IPS DF 19.7 (cell line): ENCODE measurements at regions not wholly inside any gene's neighbourhood (a gene's known extent, or its start where the extent isn't known, plus 50 kb on each side); places are given as distances from the start of the nearest gene placed in this dataset.
"Not testable (repeated sequence)": the region's sequence is repeated elsewhere in the genome, so short reads cannot be mapped to it uniquely, and the experiment has no call there.

ENCODE experiments used
- DNase-seq: peaks from one replicate; pipeline ENCODE4 v3.0.0-alpha.2; 2013; ENCODE audit warnings: low read depth, low spot score

DNA sequence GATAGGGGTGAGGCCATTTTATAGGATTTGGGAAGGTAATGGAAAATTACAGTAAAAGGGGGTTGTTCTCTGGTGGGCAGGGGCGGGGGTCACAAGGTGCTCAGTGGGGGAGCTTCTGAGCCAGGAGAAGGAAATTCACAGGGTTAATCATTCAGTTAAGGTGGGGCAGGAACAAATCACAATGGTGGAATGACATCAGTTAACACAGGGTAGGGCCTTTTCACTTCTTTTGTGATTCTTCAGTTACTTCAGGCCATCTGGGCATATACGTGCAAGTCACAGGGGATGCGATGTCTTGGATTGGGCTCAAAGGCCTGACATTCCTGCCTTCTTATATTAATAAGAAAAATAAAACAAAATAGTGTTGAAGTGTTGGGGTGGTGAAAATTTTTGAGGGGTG is 181.1 kb upstream of the TRPC7 start:
- DNase-seq = not testable (repeated sequence)

DNA sequence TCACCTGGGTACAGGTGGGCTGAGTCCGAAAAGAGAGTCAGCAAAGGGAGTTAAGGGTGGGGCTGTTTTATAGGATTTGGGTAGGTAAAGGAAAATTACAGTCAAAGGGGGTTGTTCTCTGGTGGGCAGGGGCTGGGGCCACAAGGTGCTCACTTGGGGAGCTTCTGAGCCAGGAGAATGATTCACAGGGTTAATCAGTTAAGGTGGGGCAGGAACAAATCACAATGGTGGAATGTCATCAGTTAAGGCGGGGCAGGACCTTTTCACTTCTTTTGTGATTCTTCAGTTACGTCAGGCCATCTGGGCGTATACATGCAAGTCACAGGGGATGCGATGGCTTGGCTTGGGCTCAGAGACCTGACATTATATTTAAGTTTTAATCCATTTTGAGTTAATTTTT is 179.7 kb upstream of the TRPC7 start:
- not testable (repeated sequence) for DNase-seq

DNA sequence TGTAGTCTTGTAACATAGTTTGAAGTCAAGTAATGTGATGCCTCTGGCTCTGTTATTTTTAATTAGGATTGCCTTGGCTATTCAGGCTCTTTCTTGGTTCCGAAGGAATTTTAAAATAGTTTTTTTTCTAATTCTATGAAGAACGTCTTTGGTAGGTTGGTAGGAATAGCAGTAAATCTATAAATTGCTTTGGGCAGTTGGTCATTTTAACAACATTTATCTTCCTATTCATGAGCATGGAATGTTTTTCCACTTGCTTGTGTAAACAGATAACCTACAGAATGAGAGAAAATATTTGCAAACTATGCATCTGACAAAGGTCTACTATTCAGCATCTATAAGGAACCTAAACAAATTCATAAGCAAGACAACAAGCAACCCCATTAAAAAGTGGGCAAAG is 173.2 kb upstream of the TRPC7 start:
- no peak for DNase-seq

DNA sequence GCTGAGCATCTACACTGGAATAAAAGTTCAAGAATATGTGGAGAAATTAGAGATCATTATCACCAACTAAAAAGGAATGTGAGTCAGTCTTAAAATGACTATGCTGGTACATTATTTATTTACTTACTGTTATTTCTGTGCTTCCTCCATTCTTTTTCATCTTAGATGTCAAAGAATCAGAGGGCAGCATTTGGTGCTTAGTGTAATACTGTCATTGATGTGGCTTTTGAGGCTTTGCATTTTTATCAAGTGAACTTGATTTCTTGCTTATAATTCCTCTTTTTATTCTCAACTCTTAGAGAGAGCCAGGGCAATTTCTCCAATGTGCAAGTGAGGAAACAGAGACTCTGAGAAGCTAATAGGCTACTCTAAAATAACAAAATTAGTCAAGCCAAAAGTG is 163.7 kb upstream of the TRPC7 start:
- DNase-seq = no peak

DNA sequence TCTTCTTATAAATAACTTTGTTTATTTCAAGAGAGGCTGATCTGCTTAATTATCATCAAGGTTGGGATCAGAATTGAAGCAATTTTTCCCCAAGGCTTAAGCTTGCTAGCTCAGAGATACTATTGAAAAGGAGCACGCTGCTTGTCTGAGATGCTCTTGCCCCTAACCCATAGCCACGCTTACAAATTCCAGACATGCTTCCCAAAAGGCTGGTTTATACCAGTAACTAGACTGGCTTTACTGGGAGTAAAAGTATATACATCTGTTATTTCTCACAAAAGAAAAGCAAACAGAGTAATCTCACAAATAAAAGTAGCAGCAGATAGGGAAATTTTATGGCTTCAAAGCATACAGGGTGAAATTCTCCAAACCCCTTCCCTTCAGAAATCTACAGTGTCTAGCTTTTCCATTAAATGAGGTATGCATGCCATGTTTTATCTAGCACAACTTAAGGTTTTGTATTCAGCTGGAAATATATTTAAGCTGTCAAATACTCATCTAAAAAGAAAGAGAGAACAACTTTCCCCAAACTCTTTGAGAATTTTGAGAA is 163.2 kb upstream of the TRPC7 start:
- DNase-seq = no peak

DNA sequence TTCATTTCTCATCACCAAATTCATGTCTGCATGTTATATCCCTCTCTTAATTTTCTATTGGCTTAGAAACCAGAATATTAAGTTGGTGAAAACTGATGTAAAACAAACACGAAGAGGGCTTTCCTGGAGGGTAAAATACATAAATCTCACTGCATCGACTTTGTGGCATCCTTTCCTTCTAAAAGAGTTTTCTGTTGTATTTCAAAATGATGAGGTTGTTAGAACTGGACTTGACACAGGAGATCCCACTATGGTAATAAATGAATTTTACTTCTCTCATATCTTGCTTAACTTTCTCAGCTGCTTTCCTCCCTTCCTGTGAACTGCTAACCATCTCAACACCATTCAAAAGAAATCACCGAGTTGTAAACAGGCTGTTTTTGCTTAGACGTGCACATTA is 162.0 kb upstream of the TRPC7 start:
- no peak for DNase-seq

DNA sequence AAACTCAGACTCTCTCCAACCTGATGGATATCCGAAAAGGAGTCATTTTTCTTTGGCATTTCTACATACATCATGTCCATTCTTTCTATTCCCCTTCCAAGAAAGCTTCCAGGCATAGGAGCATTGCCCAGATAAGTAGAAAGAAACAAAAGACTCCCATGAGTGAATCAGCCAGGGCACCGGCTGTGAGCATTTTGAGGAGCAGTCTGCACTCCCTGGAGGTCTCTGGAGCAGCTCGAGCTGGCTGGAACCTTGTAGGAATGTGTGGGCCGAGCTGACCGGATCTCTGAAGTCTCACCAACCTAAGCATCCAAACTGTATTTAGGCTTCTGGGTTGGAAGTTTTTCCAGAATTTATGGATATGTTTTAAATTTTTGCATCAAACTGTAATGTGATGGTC is 161.4 kb upstream of the TRPC7 start:
- no peak for DNase-seq

DNA sequence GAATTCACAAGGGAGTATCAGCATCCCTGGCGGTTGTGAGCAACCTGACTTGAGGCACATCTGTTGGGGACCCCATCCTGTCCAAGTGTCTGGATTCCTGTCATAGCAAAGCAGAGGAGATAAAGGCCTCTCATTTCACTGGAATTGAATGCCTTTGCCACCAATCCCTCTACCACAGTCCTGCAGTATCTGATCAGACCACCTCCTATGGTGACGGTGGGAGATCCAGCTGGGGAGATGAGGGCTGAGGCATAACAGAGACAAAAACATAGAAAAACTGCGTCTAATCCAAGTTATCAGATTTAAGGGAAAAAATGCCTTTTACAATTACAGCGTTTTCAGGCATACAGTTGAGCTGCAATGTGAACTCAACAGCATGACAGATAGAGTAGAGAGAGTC is 160.7 kb upstream of the TRPC7 start:
- no peak for DNase-seq

DNA sequence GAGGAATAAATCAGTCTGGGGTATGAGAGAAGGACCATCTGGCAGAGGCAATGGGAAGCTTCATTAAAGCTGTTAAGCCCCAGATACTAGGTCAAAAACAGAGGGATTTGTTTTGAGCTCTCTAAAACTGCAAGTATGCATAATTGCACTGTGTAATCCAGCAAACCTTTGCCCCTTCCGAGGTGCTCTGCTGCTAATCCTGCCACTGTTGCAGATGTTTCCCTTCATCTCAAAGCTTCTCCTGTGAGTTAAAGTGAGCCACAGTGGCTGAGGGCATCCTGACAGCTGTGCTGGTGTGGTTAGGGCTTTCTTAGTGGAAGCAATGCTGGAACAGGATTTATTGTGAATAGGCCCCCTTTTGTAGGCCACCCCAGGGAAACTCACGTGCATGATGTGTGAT is 160.3 kb upstream of the TRPC7 start:
- DNase-seq = no peak

DNA sequence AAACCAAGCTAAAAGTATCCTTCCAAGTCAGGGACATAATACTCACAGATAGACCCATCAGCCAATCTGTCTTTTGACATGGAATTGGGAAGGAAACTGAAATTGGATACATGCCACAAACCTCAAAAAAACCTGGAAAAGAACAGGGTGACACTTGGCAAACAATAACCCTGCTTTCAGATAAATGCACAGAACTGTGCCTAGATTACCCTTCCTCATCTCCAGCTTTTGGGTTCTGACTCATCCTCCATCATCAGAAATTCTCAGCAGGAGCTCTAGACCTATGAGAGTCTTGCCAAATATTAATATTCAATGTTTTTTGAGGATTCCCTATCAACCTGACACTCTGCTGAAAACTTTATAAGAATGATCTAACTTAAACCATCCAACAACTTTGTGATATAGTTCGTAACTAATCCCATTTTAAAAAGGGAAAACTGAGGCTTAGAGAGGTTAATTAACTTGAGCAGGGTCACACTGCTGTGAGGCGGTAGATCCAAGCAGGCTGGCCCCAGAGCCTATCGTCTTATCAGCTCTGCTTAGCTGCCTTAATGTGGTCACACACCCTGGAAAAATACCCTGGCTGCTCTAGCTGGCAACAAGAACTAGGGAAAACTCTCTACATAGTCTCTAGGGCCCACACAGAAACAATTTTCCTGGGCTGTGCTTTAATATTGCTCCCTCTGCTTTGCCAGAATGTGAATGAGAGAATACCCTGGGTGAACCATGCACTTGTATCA is 157.0 kb upstream of the TRPC7 start:
- DNase-seq = no peak

DNA sequence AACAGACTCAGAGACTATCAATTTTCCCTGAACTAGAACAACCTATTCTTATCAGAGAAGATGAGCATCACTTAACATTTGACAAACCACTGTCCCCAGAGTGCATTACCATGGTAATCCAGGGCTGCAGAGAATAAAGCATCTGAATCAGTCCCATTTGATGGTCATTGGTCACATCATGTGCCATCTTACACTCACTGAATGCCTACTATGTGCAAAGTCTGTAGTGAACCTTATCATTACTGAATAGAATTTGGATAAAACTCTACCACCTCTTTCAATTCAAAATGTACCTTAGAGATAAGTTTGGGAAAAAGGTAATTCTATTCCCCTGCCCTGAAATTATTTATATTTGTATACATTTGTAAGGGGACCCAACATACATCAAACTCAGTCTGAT is 156.4 kb upstream of the TRPC7 start:
- DNase-seq = no peak

DNA sequence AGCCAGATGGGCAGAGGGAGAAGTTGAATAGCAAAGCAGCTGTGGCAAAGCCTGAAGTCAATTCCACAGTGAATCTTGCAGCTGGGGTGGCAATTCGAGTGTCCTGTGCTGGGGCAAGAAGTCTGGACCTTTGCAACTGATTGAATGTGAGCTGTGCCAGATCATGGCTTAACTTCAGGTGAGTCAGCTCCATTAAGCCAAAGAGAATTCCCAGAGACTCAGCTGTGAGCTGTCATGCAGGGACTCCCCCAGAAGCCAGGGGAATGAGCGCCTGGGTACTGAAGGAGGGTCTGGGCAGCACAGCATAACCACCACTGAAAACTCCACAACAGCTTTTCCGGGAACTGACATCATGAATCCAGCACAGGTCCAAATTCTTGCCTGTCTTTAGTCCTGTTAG is 153.5 kb upstream of the TRPC7 start:
- DNase-seq = no peak

DNA sequence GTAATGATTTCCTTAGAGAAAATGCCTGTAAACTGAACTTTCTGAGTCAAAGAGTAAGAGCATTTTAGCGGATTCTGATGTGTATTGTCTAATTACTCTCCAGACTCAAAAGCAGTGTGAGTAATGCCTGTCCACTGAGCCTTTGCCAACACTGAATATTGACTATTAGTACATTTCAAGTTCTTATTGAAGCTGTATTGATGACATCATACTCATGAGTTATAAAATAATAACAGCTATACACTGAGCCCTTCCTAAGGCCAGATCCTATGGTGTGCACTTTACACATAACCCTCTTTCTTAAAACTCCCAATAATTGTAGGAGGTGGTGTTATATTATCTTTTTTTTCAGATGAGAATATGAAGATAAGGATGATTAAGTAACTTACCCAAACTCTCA is 152.8 kb upstream of the TRPC7 start:
- no peak for DNase-seq

DNA sequence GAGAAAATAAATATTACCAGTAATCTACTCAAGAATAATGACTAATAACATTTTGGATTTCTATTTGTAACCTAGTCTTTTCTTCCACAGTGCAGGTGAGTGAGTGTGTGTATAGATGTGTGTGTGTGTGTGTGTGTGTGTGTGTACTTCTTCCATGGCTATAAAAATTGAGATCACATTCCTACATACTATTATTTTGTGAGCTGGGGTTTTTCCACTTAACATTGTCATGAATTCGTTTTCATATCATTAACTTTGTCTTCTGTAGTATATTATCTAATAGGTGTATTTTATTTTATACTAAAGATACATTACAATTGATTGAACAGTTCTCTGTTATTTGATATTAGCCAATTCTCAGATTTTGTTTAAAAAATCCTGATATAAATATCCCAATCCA is 152.4 kb upstream of the TRPC7 start:
- no peak for DNase-seq

DNA sequence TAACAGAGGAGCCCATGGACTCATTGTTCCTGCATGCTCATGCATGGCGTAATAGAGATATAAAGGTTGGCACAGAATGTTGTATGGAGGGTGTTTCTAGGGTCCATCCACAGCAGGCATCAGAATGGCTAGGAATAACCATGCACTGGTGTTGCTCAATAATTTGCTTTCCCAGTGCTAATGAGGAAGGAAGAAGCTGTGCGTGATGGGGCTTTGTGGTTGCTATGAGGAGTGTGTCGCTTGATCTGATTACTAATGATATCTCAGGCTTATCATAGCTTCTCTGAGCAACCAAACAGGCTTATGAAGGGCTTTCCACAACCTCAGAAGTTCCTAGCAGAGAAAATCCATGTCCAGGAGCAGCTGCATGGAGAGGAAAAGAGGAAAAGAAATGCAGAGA is 151.3 kb upstream of the TRPC7 start:
- DNase-seq = no peak

DNA sequence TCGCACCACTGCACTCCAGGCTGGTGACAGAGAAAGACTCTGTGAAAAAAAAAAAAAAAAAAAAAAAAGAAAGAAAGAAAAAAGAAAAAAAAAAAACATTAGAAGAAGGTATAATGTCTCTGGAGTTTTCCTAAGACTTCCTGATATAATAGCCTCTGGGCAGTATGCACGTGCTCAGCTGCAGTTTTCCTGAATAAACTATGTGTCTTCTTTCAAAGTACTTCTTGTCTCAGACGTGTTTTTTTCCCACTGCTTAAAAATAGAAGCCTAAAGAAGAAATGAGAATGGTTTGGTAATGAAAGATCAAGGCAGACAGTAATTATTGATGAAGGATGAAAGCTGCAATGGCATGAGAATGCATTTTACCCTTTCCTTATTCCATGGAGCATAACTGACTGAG is 148.1 kb upstream of the TRPC7 start:
- DNase-seq = no peak

DNA sequence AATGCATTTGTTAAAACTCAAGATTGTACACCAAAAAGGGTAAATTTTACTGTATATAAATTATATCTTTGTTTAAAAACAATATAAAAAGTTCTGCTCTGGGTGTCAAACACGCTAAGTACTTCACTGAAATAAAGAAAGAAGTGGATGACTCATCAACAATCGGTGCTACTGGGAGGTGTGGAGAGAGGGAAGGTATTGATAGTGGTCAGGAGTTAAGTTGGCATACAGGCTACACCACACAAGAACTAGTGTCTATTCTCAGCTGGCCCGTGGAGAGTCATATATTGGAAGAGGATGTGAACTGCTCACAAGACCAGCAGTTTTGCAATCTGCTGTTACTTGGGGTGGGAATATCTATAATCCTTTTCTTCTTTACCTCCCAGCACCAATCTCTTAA is 145.7 kb upstream of the TRPC7 start:
- no peak for DNase-seq

DNA sequence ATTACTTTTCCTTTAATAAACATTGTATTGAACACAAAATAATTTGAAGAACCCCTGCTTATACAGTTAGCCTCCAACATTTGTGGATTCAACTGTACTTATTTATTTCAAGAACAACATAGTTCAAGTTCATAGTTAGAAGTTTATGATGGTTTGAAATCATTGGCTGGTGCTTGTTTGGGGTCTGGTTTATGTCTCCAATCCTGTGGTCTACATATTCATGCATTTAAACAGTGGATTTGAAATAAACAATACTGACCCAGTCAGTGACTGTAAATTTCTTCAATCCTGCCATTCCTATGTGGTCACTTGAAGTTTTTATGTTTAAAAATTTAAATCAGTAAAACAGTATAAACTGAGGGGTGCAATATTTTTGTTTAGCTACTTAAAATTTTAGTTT is 145.1 kb upstream of the TRPC7 start:
- no peak for DNase-seq

DNA sequence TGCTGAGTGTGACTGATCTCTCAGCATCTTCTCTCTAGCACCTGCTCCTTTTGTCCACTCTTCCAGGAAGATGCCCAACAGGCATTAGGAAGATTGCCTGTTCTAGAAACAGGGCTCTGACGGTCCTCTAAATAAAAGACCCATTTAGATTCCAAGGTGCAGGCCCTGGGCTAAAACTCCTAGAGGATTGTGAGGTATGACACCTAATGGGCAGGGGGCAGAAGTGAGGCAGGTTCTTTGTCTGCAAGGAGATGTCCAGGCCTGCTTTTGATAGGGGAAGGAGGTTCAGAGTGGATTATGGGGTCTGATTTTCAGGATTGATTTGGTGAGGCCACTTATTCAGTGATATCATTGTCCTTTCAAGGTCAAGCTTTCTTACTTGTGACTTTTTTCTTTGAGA is 140.8 kb upstream of the TRPC7 start:
- no peak for DNase-seq

DNA sequence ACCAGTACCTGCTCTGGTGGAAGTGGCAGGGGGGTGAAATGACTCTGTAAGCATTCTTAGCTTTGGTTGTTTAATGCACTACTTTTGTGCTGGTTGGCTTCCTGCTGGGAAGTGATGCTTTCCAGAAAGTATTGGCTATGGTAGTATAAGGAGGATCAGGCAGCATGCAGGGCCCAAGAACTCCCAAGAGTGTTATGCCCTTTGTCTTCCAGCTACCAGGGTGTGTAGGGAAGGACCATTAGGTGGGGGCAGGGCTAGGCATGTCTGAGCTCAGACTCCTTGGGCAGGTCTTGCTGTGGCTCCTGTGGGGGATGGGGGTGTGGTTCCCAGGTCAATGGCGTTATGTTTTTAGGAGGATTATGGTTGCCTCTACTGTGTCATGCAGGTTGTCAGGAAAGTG is 135.8 kb upstream of the TRPC7 start:
- DNase-seq = no peak

DNA sequence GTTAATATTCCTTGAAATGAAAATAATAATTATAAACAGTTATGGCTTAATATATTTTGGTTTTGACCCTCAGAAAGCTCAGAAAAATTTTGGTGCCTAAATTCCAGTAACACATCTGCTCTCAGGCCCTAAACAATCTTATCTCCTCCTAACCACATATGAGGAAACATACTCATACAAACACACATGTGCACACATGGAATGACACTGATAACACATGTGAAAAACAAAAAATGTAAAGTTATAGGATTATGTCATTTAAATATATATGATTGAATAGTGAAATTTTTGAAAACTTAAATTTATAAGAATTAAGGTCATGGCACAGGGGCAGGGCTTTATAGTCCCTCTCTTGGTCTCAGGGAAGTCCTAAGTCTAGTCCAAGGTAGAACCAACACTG is 127.2 kb upstream of the TRPC7 start:
- no peak for DNase-seq

DNA sequence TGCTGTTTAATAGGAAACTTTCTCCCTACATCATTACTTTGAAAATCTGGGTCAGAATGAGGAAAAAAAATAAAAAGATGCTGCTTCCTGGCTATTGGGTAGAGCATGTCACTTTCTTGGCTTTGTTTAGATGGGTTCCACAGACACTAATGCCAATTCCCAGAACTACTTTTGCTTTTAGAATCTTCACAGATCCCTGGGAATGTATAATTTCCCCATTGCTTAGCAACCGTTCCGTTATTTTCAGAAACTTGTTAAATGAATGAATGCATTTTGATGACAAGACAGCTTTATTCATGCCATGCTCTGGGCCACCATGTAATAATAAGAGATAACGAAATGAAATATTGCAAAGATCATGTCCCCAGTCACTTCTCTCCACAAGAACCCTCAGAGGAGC is 126.5 kb upstream of the TRPC7 start:
- no peak for DNase-seq

DNA sequence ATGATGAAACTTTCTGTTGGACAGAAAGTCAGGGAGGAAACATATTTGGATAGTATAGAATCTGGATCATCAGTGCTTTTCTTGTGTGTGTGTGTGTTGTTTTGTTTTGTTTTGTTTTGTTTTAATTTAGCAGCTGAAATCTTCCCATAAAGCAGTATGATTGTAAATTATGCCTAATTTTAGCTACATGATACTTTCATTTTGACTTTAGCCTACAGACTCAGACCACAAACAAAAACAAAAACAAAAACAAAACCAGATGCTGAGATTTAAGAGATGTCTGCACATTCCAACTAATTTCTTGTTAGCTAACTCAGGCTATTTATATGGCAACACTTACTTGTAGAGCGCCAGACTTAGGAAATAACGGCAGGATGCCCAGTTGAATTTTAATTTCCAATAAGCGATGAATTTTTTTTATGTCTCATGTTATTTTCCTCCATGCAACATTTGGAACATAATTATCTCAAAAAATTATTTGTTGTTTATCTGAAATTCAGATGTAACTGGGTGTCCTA is 119.5 kb upstream of the TRPC7 start:
- no peak for DNase-seq

DNA sequence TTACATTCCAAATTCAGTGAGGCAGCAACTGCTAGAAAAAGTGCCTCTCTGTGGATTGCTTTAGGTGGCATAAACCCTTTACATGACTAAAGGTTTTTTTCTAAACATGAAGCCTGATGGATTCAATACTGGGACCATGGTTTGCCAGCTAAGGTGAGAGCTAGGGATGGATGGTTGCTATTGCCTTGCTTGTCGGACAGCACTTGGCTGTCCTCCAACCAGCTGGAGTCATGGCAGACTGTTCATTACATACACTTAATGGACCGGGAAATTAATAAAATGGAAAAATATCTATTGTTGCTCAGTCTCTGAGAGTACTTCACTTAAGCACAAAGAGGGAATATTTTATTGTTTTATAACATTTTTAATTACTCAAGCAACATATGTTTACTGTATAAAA is 116.9 kb upstream of the TRPC7 start:
- DNase-seq = no peak
